GM23338 (cell line): ENCODE measurements at regions not wholly inside any gene's neighbourhood (a gene's known extent, or its start where the extent isn't known, plus 50 kb on each side); places are given as distances from the start of the nearest gene placed in this dataset.

Experiments used
- ATAC-seq: fragments of 200-7000 bp; cut with Tn5 transposase; 3 replicates; pipeline ENCODE4 v1.9.1; 2020
- DNase-seq: peaks from one replicate; pipeline ENCODE4 v3.0.0-alpha.2; 2015; ENCODE audit warnings: low spot score
- H2AFZ ChIP-seq: fragments of 200-600 bp; sonication (generic); 2 replicates; pipeline ENCODE4 v1.8.0; 2016; ENCODE audit warnings: antibody characterized with exemption, mild to moderate bottlenecking, moderate library complexity
- H3F3A ChIP-seq: fragments of 200-600 bp; sonication (generic); replicated peaks from 2 replicates; pipeline ENCODE4 v1.8.0; 2017; ENCODE audit warnings: antibody characterized with exemption, mixed run types, low read depth
- H3K27ac ChIP-seq: fragments of 200-600 bp; sonication (generic); 2 replicates; pipeline ENCODE4 v1.6.1; 2016; ENCODE audit warnings: low read depth
- H3K27me3 ChIP-seq: fragments of 200-600 bp; sonication (generic); 2 replicates; pipeline ENCODE4 v1.8.0; 2016; ENCODE audit warnings: mild to moderate bottlenecking, mixed run types, moderate library complexity; ENCODE audit not compliant: insufficient read depth
- H3K36me3 ChIP-seq: fragments of 200-600 bp; sonication (generic); 2 replicates; pipeline ENCODE4 v1.8.0; 2016; ENCODE audit warnings: mild to moderate bottlenecking; ENCODE audit not compliant: insufficient read depth
- H3K4me1 ChIP-seq: fragments of 200-600 bp; sonication (generic); 2 replicates; pipeline ENCODE4 v1.8.0; 2016; ENCODE audit warnings: mild to moderate bottlenecking, moderate library complexity; ENCODE audit not compliant: insufficient read depth
- H3K4me2 ChIP-seq: fragments of 200-600 bp; sonication (generic); 2 replicates; pipeline ENCODE4 v1.7.1; 2017; ENCODE audit warnings: mixed run types
- H3K4me3 ChIP-seq: fragments of 200-600 bp; sonication (generic); 2 replicates; pipeline ENCODE4 v1.6.1; 2016; ENCODE audit warnings: mixed run types
- H3K79me2 ChIP-seq: fragments of 200-600 bp; sonication (generic); replicated peaks from 2 replicates; pipeline ENCODE4 v1.8.0; 2017; ENCODE audit warnings: mild to moderate bottlenecking; ENCODE audit not compliant: insufficient read depth
- H3K9me2 ChIP-seq: fragments of 200-600 bp; sonication (generic); 2 replicates; pipeline ENCODE4 v1.8.0; 2017; ENCODE audit not compliant: insufficient read depth
- H4K20me1 ChIP-seq: fragments of 200-600 bp; sonication (generic); replicated peaks from 2 replicates; pipeline ENCODE4 v1.8.0; 2017; ENCODE audit warnings: mild to moderate bottlenecking; ENCODE audit not compliant: insufficient read depth
- H3K27ac Mint-ChIP-seq: 2 replicates; pipeline ENCODE4 v1.8.0; 2020; ENCODE audit warnings: inconsistent platforms, mild to moderate bottlenecking, moderate library complexity, mixed read lengths
- H3K27me3 Mint-ChIP-seq: 3 replicates; pipeline ENCODE4 v1.8.0; 2022; ENCODE audit warnings: low read depth, mild to moderate bottlenecking, moderate library complexity, mixed read lengths, inconsistent platforms; ENCODE audit not compliant: insufficient read depth, poor library complexity
- H3K36me3 Mint-ChIP-seq: 3 replicates; pipeline ENCODE4 v1.8.0; 2021; ENCODE audit warnings: low read depth, mild to moderate bottlenecking, inconsistent platforms, moderate library complexity, mixed read lengths
- H3K4me1 Mint-ChIP-seq: 3 replicates; pipeline ENCODE4 v1.8.0; 2020; ENCODE audit warnings: mild to moderate bottlenecking, inconsistent platforms, mixed read lengths
- H3K4me3 Mint-ChIP-seq: 3 replicates; pipeline ENCODE4 v1.8.0; 2021; ENCODE audit warnings: moderate library complexity, mild to moderate bottlenecking, inconsistent platforms, mixed read lengths
- H3K9me3 Mint-ChIP-seq: 3 replicates; pipeline ENCODE4 v1.8.0; 2020; ENCODE audit warnings: moderate library complexity, mild to moderate bottlenecking, inconsistent platforms, mixed read lengths
- EZH2 ChIP-seq: fragments of 200-600 bp; sonication (generic); IDR thresholded peaks from one replicate; pipeline ENCODE4 v1.8.0; 2017; ENCODE audit warnings: antibody characterized with exemption, mild to moderate bottlenecking, low read depth; ENCODE audit not compliant: unreplicated experiment
- NANOG ChIP-seq: IDR thresholded peaks from 2 replicates; pipeline ENCODE4 v1.6.1; 2016; ENCODE audit warnings: antibody characterized with exemption, borderline replicate concordance
- TF ChIP-seq, protein P1 (sequence below): fragments of 250-450 bp; sonication (Bioruptor Pico); IDR thresholded peaks from 2 replicates; pipeline ENCODE4 v1.5.0; 2020; ENCODE audit warnings: mild to moderate bottlenecking, moderate library complexity
- TF ChIP-seq, protein P2 (sequence below): IDR thresholded peaks from 2 replicates; pipeline ENCODE4 v1.6.1; 2016; ENCODE audit warnings: antibody characterized with exemption
- TF ChIP-seq, protein P3 (sequence below), 2 experiments: fragments of 200-600 bp in 1 of 2; sonication (generic) in 1 of 2; conservative IDR thresholded peaks; 2 replicates each; pipeline versions ENCODE4 v1.5.1 to v1.6.1; 2016 to 2017; ENCODE audit warnings: antibody characterized with exemption in 2 of 2, low read depth in 2 of 2, mild to moderate bottlenecking in 2 of 2, moderate library complexity in 1 of 2

DNA sequence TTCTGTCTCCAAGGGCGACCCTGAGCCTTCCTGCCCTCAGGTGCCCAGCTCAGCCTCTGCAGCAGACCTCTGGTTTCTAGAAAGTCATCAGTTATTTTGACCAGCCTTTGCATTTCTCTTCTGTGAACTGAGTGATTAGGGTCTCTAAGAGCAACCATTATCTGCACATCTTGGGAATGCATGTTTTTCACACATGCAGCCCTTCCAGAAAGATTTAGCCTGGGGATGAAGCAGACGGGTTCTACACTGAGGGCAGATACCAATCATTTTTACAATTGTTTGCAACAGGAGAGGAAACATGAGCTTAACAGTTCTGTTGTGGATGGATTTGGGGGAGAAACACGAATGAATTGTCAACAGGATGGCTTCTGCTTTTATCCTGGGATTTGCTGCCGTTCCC is 90.1 kb upstream of the PITX1 start (continued):
- TF ChIP-seq, protein P1, sequence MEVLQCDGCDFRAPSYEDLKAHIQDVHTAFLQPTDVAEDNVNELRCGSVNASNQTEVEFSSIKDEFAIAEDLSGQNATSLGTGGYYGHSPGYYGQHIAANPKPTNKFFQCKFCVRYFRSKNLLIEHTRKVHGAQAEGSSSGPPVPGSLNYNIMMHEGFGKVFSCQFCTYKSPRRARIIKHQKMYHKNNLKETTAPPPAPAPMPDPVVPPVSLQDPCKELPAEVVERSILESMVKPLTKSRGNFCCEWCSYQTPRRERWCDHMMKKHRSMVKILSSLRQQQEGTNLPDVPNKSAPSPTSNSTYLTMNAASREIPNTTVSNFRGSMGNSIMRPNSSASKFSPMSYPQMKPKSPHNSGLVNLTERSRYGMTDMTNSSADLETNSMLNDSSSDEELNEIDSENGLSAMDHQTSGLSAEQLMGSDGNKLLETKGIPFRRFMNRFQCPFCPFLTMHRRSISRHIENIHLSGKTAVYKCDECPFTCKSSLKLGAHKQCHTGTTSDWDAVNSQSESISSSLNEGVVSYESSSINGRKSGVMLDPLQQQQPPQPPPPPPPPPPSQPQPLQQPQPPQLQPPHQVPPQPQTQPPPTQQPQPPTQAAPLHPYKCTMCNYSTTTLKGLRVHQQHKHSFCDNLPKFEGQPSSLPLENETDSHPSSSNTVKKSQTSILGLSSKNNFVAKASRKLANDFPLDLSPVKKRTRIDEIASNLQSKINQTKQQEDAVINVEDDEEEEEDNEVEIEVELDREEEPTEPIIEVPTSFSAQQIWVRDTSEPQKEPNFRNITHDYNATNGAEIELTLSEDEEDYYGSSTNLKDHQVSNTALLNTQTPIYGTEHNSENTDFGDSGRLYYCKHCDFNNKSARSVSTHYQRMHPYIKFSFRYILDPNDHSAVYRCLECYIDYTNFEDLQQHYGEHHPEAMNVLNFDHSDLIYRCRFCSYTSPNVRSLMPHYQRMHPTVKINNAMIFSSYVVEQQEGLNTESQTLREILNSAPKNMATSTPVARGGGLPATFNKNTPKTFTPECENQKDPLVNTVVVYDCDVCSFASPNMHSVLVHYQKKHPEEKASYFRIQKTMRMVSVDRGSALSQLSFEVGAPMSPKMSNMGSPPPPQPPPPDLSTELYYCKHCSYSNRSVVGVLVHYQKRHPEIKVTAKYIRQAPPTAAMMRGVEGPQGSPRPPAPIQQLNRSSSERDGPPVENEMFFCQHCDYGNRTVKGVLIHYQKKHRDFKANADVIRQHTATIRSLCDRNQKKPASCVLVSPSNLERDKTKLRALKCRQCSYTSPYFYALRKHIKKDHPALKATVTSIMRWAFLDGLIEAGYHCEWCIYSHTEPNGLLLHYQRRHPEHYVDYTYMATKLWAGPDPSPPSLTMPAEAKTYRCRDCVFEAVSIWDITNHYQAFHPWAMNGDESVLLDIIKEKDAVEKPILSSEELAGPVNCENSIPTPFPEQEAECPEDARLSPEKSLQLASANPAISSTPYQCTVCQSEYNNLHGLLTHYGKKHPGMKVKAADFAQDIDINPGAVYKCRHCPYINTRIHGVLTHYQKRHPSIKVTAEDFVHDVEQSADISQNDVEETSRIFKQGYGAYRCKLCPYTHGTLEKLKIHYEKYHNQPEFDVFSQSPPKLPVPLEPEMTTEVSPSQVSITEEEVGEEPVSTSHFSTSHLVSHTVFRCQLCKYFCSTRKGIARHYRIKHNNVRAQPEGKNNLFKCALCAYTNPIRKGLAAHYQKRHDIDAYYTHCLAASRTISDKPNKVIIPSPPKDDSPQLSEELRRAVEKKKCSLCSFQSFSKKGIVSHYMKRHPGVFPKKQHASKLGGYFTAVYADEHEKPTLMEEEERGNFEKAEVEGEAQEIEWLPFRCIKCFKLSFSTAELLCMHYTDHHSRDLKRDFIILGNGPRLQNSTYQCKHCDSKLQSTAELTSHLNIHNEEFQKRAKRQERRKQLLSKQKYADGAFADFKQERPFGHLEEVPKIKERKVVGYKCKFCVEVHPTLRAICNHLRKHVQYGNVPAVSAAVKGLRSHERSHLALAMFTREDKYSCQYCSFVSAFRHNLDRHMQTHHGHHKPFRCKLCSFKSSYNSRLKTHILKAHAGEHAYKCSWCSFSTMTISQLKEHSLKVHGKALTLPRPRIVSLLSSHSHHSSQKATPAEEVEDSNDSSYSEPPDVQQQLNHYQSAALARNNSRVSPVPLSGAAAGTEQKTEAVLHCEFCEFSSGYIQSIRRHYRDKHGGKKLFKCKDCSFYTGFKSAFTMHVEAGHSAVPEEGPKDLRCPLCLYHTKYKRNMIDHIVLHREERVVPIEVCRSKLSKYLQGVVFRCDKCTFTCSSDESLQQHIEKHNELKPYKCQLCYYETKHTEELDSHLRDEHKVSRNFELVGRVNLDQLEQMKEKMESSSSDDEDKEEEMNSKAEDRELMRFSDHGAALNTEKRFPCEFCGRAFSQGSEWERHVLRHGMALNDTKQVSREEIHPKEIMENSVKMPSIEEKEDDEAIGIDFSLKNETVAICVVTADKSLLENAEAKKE (CRISPR knock-in tag): no peak
- TF ChIP-seq, protein P2, sequence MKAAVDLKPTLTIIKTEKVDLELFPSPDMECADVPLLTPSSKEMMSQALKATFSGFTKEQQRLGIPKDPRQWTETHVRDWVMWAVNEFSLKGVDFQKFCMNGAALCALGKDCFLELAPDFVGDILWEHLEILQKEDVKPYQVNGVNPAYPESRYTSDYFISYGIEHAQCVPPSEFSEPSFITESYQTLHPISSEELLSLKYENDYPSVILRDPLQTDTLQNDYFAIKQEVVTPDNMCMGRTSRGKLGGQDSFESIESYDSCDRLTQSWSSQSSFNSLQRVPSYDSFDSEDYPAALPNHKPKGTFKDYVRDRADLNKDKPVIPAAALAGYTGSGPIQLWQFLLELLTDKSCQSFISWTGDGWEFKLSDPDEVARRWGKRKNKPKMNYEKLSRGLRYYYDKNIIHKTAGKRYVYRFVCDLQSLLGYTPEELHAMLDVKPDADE: no peak
- TF ChIP-seq, protein P3, sequence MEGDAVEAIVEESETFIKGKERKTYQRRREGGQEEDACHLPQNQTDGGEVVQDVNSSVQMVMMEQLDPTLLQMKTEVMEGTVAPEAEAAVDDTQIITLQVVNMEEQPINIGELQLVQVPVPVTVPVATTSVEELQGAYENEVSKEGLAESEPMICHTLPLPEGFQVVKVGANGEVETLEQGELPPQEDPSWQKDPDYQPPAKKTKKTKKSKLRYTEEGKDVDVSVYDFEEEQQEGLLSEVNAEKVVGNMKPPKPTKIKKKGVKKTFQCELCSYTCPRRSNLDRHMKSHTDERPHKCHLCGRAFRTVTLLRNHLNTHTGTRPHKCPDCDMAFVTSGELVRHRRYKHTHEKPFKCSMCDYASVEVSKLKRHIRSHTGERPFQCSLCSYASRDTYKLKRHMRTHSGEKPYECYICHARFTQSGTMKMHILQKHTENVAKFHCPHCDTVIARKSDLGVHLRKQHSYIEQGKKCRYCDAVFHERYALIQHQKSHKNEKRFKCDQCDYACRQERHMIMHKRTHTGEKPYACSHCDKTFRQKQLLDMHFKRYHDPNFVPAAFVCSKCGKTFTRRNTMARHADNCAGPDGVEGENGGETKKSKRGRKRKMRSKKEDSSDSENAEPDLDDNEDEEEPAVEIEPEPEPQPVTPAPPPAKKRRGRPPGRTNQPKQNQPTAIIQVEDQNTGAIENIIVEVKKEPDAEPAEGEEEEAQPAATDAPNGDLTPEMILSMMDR (conservative IDR thresholded peaks at IDR 0.05; ENCODE audit: low read depth in 2 of 2): no peak

DNA sequence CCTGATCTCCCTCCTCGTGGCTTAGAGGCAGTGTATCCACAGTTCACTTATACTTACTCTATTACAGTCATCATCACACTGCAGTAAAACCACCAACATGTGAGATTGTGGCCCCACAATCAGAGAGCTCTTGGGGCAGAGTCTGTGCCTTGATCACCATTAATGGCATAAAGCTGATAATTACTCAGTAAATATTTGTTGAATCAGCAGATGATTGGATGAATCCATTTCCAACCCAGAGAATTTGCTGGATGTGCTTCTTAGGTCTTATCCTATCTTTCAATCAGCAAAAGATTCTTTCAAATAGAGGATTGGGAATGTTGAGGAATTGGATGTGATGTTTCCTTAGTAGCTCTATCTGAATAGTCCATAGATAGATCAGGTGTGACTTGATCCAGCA is 88.8 kb upstream of the PITX1 start:
- ATAC-seq (no peak), DNase-seq (no peak)
- Histone ChIP-seq H3K27me3 (no peaks in the 10 kb centered on the region), H3K36me3 (no peaks in the 10 kb centered on the region), H3F3A (no peaks in the 10 kb centered on the region), H3K4me2 (no peak overlapping the region), H3K4me3 (no peak overlapping the region), H3K4me1 (no peaks in the 10 kb centered on the region), H3K27ac (no peak overlapping the region), H2AFZ (no peak overlapping the region), H3K79me2 (no peaks in the 10 kb centered on the region), H4K20me1 (no peaks in the 10 kb centered on the region), H3K9me2 (no peaks in the 10 kb centered on the region; the same call in 1 of the 2 replicates)
- Mint-ChIP-seq H3K4me1 (no peaks in the 10 kb centered on the region), H3K27me3 (peaks cover 8% of the 10 kb centered on the region), H3K9me3 (no peaks in the 10 kb centered on the region), H3K4me3 (no peak overlapping the region), H3K36me3 (no peaks in the 10 kb centered on the region), H3K27ac (no peak overlapping the region)
- TF ChIP-seq NANOG: no peak
- no peak for TF ChIP-seq EZH2
- TF ChIP-seq, protein P2: no peak
